IgD-negative memory B cell (primary cell): ENCODE measurements at regions not wholly inside any gene's neighbourhood (a gene's known extent, or its start where the extent isn't known, plus 50 kb on each side); places are given as distances from the start of the nearest gene placed in this dataset.

Experiments
- H3K27ac Mint-ChIP-seq, 3 donors: one replicate each; pipeline ENCODE4 v1.8.0; 2020 to 2022; ENCODE audit warnings: mild to moderate bottlenecking in 3 of 3, mixed read lengths in 3 of 3, moderate library complexity in 1 of 3
- H3K27me3 Mint-ChIP-seq: one replicate; pipeline ENCODE4 v1.8.0; 2021; ENCODE audit warnings: mixed read lengths
- H3K36me3 Mint-ChIP-seq: one replicate; pipeline ENCODE4 v1.8.0; 2020; ENCODE audit warnings: mild to moderate bottlenecking, mixed read lengths
- H3K4me1 Mint-ChIP-seq, 3 donors: one replicate each; pipeline ENCODE4 v1.8.0; 2020 to 2022; ENCODE audit warnings: mixed read lengths in 3 of 3, mild to moderate bottlenecking in 1 of 3
- H3K4me3 Mint-ChIP-seq, 4 donors: one replicate each; pipeline ENCODE4 v1.8.0; 2020 to 2022; ENCODE audit warnings: mild to moderate bottlenecking in 4 of 4, mixed read lengths in 4 of 4, moderate library complexity in 3 of 4
- H3K9me3 Mint-ChIP-seq, 3 donors: one replicate each; pipeline ENCODE4 v1.8.0; 2020 to 2021; ENCODE audit warnings: mixed read lengths in 3 of 3, mild to moderate bottlenecking in 1 of 3

- Mint-ChIP-seq H3K4me1 (no peaks in the 10 kb centered on the region), H3K27me3 (no peaks in the 10 kb centered on the region)
These were observed 2585.3 kb downstream of the ARAP2 start for GRCh38 chr4:33658971-33659370.

GRCh38 chr4:33661636-33662035 lies 2582.7 kb downstream of the ARAP2 start:
- peaks cover 9 to 19% (median 13%) of the 10 kb centered on the region in 3 donors for H3K9me3 Mint-ChIP-seq
- no peaks in the 10 kb centered on the region for H3K4me1 Mint-ChIP-seq
- no peaks in the 10 kb centered on the region for H3K27me3 Mint-ChIP-seq
- H3K36me3 Mint-ChIP-seq, result no peaks in the 10 kb centered on the region
- no peak overlapping the region for H3K27ac Mint-ChIP-seq
- no peak overlapping the region for H3K4me3 Mint-ChIP-seq

More at GRCh38 chr4:33658971-33659370, 2585.3 kb downstream of the ARAP2 start:
- H3K27ac Mint-ChIP-seq, result no peak overlapping the region
- no peaks in the 10 kb centered on the region for H3K36me3 Mint-ChIP-seq
- H3K4me3 Mint-ChIP-seq, result no peak overlapping the region
- peaks cover 6 to 9% (median 8%) of the 10 kb centered on the region in 3 donors for H3K9me3 Mint-ChIP-seq

DNA sequence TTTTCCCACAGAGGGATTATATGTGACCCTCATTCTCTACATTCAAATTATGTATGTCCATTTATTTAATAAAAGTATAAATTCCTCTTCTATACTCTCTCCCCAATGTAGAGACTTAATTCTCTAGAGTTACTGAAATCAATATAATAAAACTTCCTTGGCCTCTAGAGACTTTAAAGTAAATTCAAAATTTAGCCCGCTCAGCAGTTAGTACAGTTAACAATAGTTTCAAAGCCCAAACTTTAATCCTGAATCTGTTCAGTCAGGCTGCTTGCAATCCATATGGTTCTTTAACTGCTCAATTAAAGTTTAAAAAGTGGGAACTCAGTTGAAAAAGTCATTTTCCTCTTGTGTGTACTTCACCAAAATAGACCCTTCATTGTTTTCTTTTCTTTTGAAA lies 2558.4 kb downstream of the ARAP2 start:
- Mint-ChIP-seq H3K27ac (no peak overlapping the region), H3K4me1 (no peaks in the 10 kb centered on the region), H3K9me3 (peaks cover 4 to 13% (median 4%) of the 10 kb centered on the region in 3 donors)

DNA sequence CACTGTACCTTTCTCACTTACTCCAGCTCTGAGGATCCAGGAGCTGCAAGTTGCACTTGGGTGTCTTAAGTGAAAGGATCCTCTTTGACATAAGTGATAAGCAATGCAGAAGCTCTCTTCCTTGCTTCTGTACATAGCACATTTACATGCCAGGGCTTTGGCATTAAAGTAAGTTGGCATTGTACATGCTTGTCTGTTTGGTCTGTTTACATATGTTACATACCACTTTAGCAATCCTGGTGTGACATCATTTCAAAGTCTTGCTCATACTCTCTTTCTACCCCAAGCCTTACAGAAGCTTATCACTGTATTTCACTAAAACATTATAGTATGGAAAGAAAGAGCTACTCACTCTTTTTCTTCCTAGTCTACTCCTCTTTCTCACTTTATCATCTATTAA lies 2548.3 kb downstream of the ARAP2 start:
- Mint-ChIP-seq H3K4me1 (peaks cover 0 to 2% (median 0%) of the 10 kb centered on the region in 3 donors), H3K36me3 (no peaks in the 10 kb centered on the region), H3K27ac (no peak overlapping the region), H3K27me3 (no peaks in the 10 kb centered on the region), H3K9me3 (peaks cover 0 to 13% (median 12%) of the 10 kb centered on the region in 3 donors), H3K4me3 (no peak overlapping the region)

More for the DNA sequence above, 2558.4 kb downstream of the ARAP2 start:
- H3K27me3 Mint-ChIP-seq, result no peaks in the 10 kb centered on the region
- no peaks in the 10 kb centered on the region for H3K36me3 Mint-ChIP-seq
- no peak overlapping the region for H3K4me3 Mint-ChIP-seq

GRCh38 chr4:33696586-33696985 lies 2547.7 kb downstream of the ARAP2 start:
- Mint-ChIP-seq H3K36me3 (no peaks in the 10 kb centered on the region), H3K9me3 (peaks cover 0 to 13% (median 12%) of the 10 kb centered on the region in 3 donors), H3K27ac (no peak overlapping the region), H3K4me3 (no peak overlapping the region), H3K4me1 (peaks cover 0 to 2% (median 0%) of the 10 kb centered on the region in 3 donors), H3K27me3 (no peaks in the 10 kb centered on the region)

DNA sequence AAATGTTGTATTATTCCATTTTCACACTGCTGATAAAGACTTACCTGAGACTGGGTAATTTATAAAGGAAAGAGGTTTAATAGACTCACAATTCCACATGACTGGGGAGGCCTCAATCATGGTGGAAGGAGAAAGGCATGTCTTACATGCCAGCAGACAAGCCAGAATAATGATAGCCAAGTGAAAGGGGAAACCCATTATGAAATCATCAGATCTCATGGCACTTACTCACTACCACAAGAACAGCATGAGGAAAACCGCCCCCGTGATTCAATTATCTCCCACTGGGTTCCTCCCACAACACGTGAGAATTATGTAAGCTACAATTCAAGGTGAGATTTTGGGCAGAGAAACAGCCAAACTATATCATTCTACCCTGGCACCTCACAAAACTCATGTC lies 2535.1 kb downstream of the ARAP2 start:
- no peaks in the 10 kb centered on the region for H3K27me3 Mint-ChIP-seq
- H3K4me1 Mint-ChIP-seq, result no peaks in the 10 kb centered on the region
- peaks cover 0 to 13% (median 6%) of the 10 kb centered on the region in 3 donors for H3K9me3 Mint-ChIP-seq
- peaks cover 1% of the 10 kb centered on the region for H3K36me3 Mint-ChIP-seq
- H3K4me3 Mint-ChIP-seq, result no peak overlapping the region
- no peak overlapping the region for H3K27ac Mint-ChIP-seq

DNA sequence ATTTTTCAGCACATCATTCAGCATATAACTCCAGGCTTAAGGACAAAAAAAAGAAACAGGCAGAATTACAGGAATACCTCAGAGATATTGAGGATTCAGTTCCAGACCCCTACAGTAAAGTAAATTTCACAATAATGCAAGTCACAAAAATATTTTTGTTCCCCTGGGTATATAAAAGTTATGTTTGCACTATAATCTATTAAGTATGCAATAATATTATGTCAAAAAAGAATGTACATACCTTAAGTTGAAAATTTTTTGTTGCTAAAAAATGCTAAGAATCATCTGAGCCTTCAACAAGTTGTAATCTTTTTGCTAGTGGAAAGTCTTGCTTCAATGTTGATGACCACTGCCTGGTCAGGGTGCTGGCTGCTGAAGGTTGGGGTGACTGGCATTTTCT lies 2532.5 kb downstream of the ARAP2 start:
- Mint-ChIP-seq H3K27me3 (no peaks in the 10 kb centered on the region), H3K36me3 (no peaks in the 10 kb centered on the region), H3K9me3 (peaks cover 0 to 9% (median 4%) of the 10 kb centered on the region in 3 donors), H3K4me3 (no peak overlapping the region), H3K4me1 (no peaks in the 10 kb centered on the region), H3K27ac (no peak overlapping the region)

- peaks cover 0 to 8% (median 0%) of the 10 kb centered on the region in 3 donors for H3K9me3 Mint-ChIP-seq
- no peaks in the 10 kb centered on the region for H3K36me3 Mint-ChIP-seq
- no peaks in the 10 kb centered on the region for H3K27me3 Mint-ChIP-seq
- no peak overlapping the region for H3K4me3 Mint-ChIP-seq
- no peaks in the 10 kb centered on the region for H3K4me1 Mint-ChIP-seq
- no peak overlapping the region for H3K27ac Mint-ChIP-seq
These were observed 2529.3 kb downstream of the ARAP2 start for GRCh38 chr4:33714971-33715370.

DNA sequence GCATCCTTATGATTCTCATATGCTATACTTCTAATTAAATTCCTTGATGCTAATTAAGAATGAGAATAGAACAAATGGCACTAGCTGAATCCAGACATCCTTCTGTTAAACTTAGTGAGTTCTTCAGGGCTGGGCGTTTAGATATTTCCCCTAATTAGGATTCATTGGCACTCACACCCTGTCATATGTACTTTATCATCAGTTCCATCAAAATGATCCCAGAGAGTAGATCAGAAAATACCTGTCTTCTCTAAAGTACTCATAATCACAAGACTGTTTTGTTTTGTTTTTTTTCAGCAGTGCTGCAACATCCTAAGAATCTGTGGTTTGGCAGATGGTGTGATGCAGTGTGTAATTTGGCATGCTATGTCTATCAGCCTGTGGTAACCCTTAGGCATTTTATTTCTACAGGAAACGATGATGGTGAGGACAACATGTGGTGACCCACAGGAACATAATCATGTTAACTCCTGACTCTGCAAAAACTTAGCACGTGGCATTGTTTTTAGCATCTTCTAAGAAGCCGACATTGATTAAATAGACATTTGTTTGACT lies 2528.4 kb downstream of the ARAP2 start:
- Mint-ChIP-seq H3K4me3 (no peak overlapping the region), H3K27me3 (no peaks in the 10 kb centered on the region), H3K4me1 (no peaks in the 10 kb centered on the region), H3K9me3 (peaks cover 0 to 8% (median 0%) of the 10 kb centered on the region in 3 donors), H3K27ac (no peak overlapping the region), H3K36me3 (no peaks in the 10 kb centered on the region)

GRCh38 chr4:33722254-33722653 lies 2522.1 kb downstream of the ARAP2 start:
- no peaks in the 10 kb centered on the region for H3K36me3 Mint-ChIP-seq
- H3K9me3 Mint-ChIP-seq, result peaks cover 0 to 8% (median 0%) of the 10 kb centered on the region in 3 donors
- H3K27me3 Mint-ChIP-seq, result no peaks in the 10 kb centered on the region
- no peak overlapping the region for H3K27ac Mint-ChIP-seq
- no peak overlapping the region for H3K4me3 Mint-ChIP-seq
- no peaks in the 10 kb centered on the region for H3K4me1 Mint-ChIP-seq

GRCh38 chr4:33722800-33723516 lies 2521.4 kb downstream of the ARAP2 start:
- Mint-ChIP-seq H3K4me3 (no peak overlapping the region), H3K9me3 (peaks cover 0 to 3% (median 0%) of the 10 kb centered on the region in 3 donors), H3K4me1 (no peaks in the 10 kb centered on the region), H3K27ac (no peak overlapping the region), H3K36me3 (no peaks in the 10 kb centered on the region), H3K27me3 (no peaks in the 10 kb centered on the region)

GRCh38 chr4:33724685-33725084 lies 2519.6 kb downstream of the ARAP2 start:
- H3K27ac Mint-ChIP-seq, result no peak overlapping the region
- peaks cover 0 to 3% (median 0%) of the 10 kb centered on the region in 3 donors for H3K9me3 Mint-ChIP-seq
- no peaks in the 10 kb centered on the region for H3K27me3 Mint-ChIP-seq
- no peak overlapping the region for H3K4me3 Mint-ChIP-seq
- H3K4me1 Mint-ChIP-seq, result no peaks in the 10 kb centered on the region
- H3K36me3 Mint-ChIP-seq, result no peaks in the 10 kb centered on the region

- Mint-ChIP-seq H3K36me3 (no peaks in the 10 kb centered on the region), H3K9me3 (peaks cover 0 to 3% (median 0%) of the 10 kb centered on the region in 3 donors), H3K27me3 (no peaks in the 10 kb centered on the region), H3K4me3 (no peak overlapping the region), H3K27ac (no peak overlapping the region), H3K4me1 (no peaks in the 10 kb centered on the region)
These were observed 2518.5 kb downstream of the ARAP2 start for GRCh38 chr4:33725861-33726260.

- H3K4me3 Mint-ChIP-seq, result no peak overlapping the region
- no peak overlapping the region for H3K27ac Mint-ChIP-seq
- H3K9me3 Mint-ChIP-seq, result no peaks in the 10 kb centered on the region
- no peaks in the 10 kb centered on the region for H3K36me3 Mint-ChIP-seq
- no peaks in the 10 kb centered on the region for H3K27me3 Mint-ChIP-seq
- H3K4me1 Mint-ChIP-seq, result no peaks in the 10 kb centered on the region
These were observed 2506.6 kb downstream of the ARAP2 start for GRCh38 chr4:33737726-33738125.

DNA sequence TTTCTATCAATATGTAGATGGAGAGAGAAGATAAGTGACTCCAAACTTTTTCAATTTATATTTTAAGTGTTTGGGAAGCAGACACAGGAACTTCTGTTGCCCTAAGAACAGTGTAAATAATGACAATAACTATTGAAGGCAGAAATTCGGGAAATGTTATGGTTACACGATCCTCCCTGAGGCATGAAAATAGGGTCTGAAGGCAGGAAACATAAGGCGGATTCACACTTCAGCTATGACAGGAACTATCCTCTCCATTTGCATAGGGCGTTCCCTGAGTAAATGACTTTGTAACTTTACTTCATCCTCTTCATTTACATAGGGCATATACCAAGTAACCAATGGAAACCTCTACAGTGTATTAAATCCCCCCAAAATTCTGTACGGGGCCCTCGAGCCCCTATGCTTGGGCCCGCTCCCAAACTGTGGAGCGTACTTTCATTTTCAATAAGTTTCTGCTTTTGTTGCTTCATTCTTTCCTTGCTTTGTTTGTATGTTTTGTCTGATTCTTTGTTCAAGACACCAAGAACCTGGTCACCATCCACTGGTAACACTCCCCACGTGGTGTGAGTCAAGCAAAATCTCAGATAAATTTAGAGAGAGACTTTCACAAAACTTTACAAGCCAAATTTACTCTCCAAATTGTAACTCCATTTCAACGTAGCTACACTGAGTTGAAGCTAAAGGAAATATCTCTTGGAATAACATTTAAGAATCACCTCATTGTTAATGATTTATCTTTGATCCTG lies 2504.3 kb downstream of the ARAP2 start:
- Mint-ChIP-seq H3K36me3 (no peaks in the 10 kb centered on the region), H3K9me3 (no peaks in the 10 kb centered on the region), H3K4me3 (no peak overlapping the region), H3K27me3 (no peaks in the 10 kb centered on the region), H3K27ac (no peak overlapping the region), H3K4me1 (no peaks in the 10 kb centered on the region)
